Gastrocnemius medialis (tissue), 4 donors: ENCODE measurements at regions not wholly inside any gene's neighbourhood (a gene's known extent, or its start where the extent isn't known, plus 50 kb on each side); places are given as distances from the start of the nearest gene placed in this dataset.

Experiments
- POLR2A ChIP-seq, 2 donors: fragments of 450-650 bp; IDR thresholded peaks; one replicate each; pipeline ENCODE4 v1.6.1; 2017; ENCODE audit warnings: antibody characterized with exemption in 2 of 2, mild to moderate bottlenecking in 2 of 2, moderate library complexity in 2 of 2
- TF ChIP-seq, protein P1 (sequence below), 5 experiments: fragments of 450-650 bp in 3 of 5; fragments of 200-600 bp in 2 of 5; sonication (generic) in 2 of 5; IDR thresholded peaks in 4 of 5; conservative IDR thresholded peaks in 1 of 5; 1 replicate in 4 of 5; 2 replicates in 1 of 5; pipeline ENCODE4 v1.5.1; 2016 to 2019; ENCODE audit warnings: antibody characterized with exemption in 5 of 5, mild to moderate bottlenecking in 3 of 5, moderate library complexity in 3 of 5

DNA sequence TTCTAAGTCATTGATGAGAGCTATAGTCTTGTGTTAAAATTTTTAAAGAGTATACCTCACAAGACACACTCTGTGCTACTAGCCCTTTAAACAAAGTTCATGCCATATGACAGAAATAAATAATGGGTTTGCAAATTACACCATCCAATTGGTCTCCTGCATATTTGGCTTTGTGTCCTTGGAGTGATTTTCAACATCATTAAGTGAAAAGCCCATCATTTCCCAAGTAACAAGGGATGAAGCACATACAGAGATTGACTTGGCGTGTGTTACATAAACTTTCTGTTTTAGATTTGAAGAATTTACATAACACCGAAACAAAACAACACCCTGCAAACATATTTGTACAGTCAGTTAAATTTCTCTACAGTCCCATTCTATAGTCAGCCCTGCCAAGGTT lies 216.9 kb upstream of the NEIL3 start:
- TF ChIP-seq, protein P1, sequence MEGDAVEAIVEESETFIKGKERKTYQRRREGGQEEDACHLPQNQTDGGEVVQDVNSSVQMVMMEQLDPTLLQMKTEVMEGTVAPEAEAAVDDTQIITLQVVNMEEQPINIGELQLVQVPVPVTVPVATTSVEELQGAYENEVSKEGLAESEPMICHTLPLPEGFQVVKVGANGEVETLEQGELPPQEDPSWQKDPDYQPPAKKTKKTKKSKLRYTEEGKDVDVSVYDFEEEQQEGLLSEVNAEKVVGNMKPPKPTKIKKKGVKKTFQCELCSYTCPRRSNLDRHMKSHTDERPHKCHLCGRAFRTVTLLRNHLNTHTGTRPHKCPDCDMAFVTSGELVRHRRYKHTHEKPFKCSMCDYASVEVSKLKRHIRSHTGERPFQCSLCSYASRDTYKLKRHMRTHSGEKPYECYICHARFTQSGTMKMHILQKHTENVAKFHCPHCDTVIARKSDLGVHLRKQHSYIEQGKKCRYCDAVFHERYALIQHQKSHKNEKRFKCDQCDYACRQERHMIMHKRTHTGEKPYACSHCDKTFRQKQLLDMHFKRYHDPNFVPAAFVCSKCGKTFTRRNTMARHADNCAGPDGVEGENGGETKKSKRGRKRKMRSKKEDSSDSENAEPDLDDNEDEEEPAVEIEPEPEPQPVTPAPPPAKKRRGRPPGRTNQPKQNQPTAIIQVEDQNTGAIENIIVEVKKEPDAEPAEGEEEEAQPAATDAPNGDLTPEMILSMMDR (IDR thresholded peaks at IDR 0.05 in 4 of 5, conservative IDR thresholded peaks at IDR 0.05 in 1 of 5) = no peak
- no peak for TF ChIP-seq POLR2A (IDR thresholded peaks at IDR 0.05)
